B cell (primary cell): ENCODE measurements at regions not wholly inside any gene's neighbourhood (a gene's known extent, or its start where the extent isn't known, plus 50 kb on each side); places are given as distances from the start of the nearest gene placed in this dataset.

Source experiments
- CTCF ChIP-seq: fragments of 200-600 bp; IDR thresholded peaks from one replicate; pipeline ENCODE4 v1.8.0; 2022; ENCODE audit warnings: antibody characterized with exemption, mild to moderate bottlenecking
- EZH2 ChIP-seq: IDR thresholded peaks from 2 replicates; pipeline ENCODE4 v1.6.1; 2012; ENCODE audit warnings: borderline replicate concordance, low read depth, mild to moderate bottlenecking, moderate library complexity, low read length; ENCODE audit not compliant: insufficient read depth, poor library complexity, severe bottlenecking

- TF ChIP-seq CTCF (no peak), EZH2 (no peak)
These were observed 1412.4 kb upstream of the PCDH7 start for GRCh38 chr4:29307755-29308154.
